K562 (cell line): ENCODE measurements at regions not wholly inside any gene's neighbourhood (a gene's known extent, or its start where the extent isn't known, plus 50 kb on each side); places are given as distances from the start of the nearest gene placed in this dataset.

ENCODE experiments used
- ATAC-seq: fragments of 200-7000 bp; cut with Tn5 transposase; 3 replicates; pipeline ENCODE4 v1.9.1; 2020; ENCODE audit warnings: moderate library complexity
- BruUV-seq: library from RNA; stranded (reverse); fragments of 400-500 nt; replicated peaks from 2 replicates; lab custom pipeline; 2021; lab: Mats Ljungman, UMichigan
- CTCF ChIA-PET: fragments of 300-600 bp; formaldehyde crosslinking; extraction: SDS; loops from one replicate; lab custom pipeline; 2021; ENCODE audit warnings: low intra/inter-chr PET ratio; lab: Yijun Ruan, JAX
- POLR2A ChIA-PET: fragments of 300-600, 350-650 bp; sonication (Branson Sonifier 250); formaldehyde crosslinking; extraction: SDS; loops from one replicate; lab custom pipeline; 2021; ENCODE audit warnings: antibody characterized with exemption, inconsistent platforms; lab: Yijun Ruan, JAX
- DNase-seq, 4 experiments: peaks; one replicate each; pipeline versions ENCODE4 v3.0.0 to v3.0.0-alpha.2; 2011 to 2018; ENCODE audit warnings: low spot score in 3 of 4, mixed read lengths in 3 of 4; ENCODE audit errors: extremely low read depth in 1 of 4
- FAIRE-seq: peaks from 2 replicates; lab custom pipeline; 2011; peaks lifted over from hg19 to GRCh38; lab: Jason Lieb, UNC
- H2AFZ ChIP-seq: 2 replicates; pipeline ENCODE4 v1.6.0; 2011; ENCODE audit warnings: low read depth, low read length, control low read depth, inconsistent platforms
- H3K27ac ChIP-seq: fragments of 200-600 bp; 3 replicates; pipeline ENCODE4 v1.8.0; 2011; ENCODE audit warnings: low read depth, mild to moderate bottlenecking, control low read depth, inconsistent platforms, low read length, moderate library complexity, mixed read lengths; ENCODE audit errors: extremely low read depth
- H3K27me3 ChIP-seq, 2 experiments: fragments of 300-600 bp in 1 of 2; 2 replicates in 1 of 2; 3 replicates in 1 of 2; pipeline versions ENCODE4 v1.6.0 to v1.8.0; 2011; ENCODE audit warnings: inconsistent platforms in 2 of 2, low read length in 2 of 2, mild to moderate bottlenecking in 1 of 2, mixed read lengths in 1 of 2, moderate library complexity in 1 of 2; ENCODE audit not compliant: control insufficient read depth in 2 of 2, insufficient read depth in 2 of 2
- H3K36me3 ChIP-seq: fragments of 300-600 bp; 3 replicates; pipeline ENCODE4 v1.8.0; 2011; ENCODE audit warnings: mild to moderate bottlenecking, low read length, inconsistent platforms; ENCODE audit not compliant: control insufficient read depth, insufficient read depth
- H3K4me1 ChIP-seq, 2 experiments: fragments of 200-600 bp in 1 of 2; replicated peaks in 1 of 2; 2 replicates in 1 of 2; 3 replicates in 1 of 2; pipeline versions ENCODE4 v1.5.1 to v1.8.0; 2011; ENCODE audit warnings: inconsistent platforms in 2 of 2, low read length in 2 of 2, mild to moderate bottlenecking in 1 of 2, mixed read lengths in 1 of 2, moderate library complexity in 1 of 2; ENCODE audit not compliant: control insufficient read depth in 2 of 2, insufficient read depth in 2 of 2
- H3K4me2 ChIP-seq: 2 replicates; pipeline ENCODE4 v1.6.1; 2011; ENCODE audit warnings: low read length, control low read depth, inconsistent platforms, mixed read lengths; ENCODE audit not compliant: insufficient read depth
- H3K4me3 ChIP-seq: fragments of 200-600 bp; sonication (generic), shearing (Covaris generic); 2 replicates; pipeline ENCODE4 v1.5.1; 2016; ENCODE audit warnings: control low read depth, inconsistent platforms
- H3K79me2 ChIP-seq: fragments of 200-600 bp; 3 replicates; pipeline ENCODE4 v1.8.0; 2011; ENCODE audit warnings: low read length, inconsistent platforms; ENCODE audit not compliant: control insufficient read depth, insufficient read depth
- H3K9ac ChIP-seq, 2 experiments: 2 replicates each; pipeline versions ENCODE4 v1.6.0 to v1.6.1; 2011; ENCODE audit warnings: low read depth in 2 of 2, low read length in 2 of 2, control low read depth in 1 of 2, inconsistent platforms in 1 of 2, mild to moderate bottlenecking in 1 of 2, mixed read lengths in 1 of 2; ENCODE audit not compliant: insufficient read depth in 1 of 2
- H3K9me1 ChIP-seq: one replicate; pipeline ENCODE4 v1.6.0; 2011; ENCODE audit warnings: inconsistent platforms, mild to moderate bottlenecking, low read length, moderate library complexity; ENCODE audit not compliant: control insufficient read depth, insufficient read depth
- H3K9me3 ChIP-seq: replicated peaks from 2 replicates; pipeline ENCODE4 v1.5.1; 2011; ENCODE audit warnings: low read depth, low read length, inconsistent platforms; ENCODE audit not compliant: control insufficient read depth, insufficient read depth
- H4K20me1 ChIP-seq: replicated peaks from 2 replicates; pipeline ENCODE4 v1.6.1; 2011; ENCODE audit warnings: low read length, inconsistent platforms, mixed read lengths; ENCODE audit not compliant: control insufficient read depth, insufficient read depth
- GABPB1 ChIP-seq: sonication (generic); formaldehyde crosslinking; IDR thresholded peaks from 2 replicates; pipeline ENCODE4 v1.8.0; 2022; ENCODE audit warnings: mild to moderate bottlenecking, missing genetic modification reagents
- GMEB1 ChIP-seq: fragments of 250-450 bp; sonication (Bioruptor Pico); IDR thresholded peaks from 2 replicates; pipeline ENCODE4 v1.4.0; 2020; ENCODE audit warnings: mild to moderate bottlenecking
- GTF3C2 ChIP-seq: IDR thresholded peaks from 3 replicates; pipeline ENCODE4 v1.6.1; 2011; ENCODE audit warnings: borderline replicate concordance, mild to moderate bottlenecking, moderate library complexity; ENCODE audit not compliant: insufficient read length; ENCODE audit errors: extremely low read depth
- HDAC3 ChIP-seq: fragments of 450-650 bp; IDR thresholded peaks from 2 replicates; pipeline ENCODE4 v1.6.1; 2018; ENCODE audit warnings: borderline replicate concordance, mild to moderate bottlenecking, moderate library complexity; ENCODE audit not compliant: partially characterized antibody
- ILF3 ChIP-seq: fragments of 450-650 bp; IDR thresholded peaks from 2 replicates; pipeline ENCODE4 v1.6.1; 2018; ENCODE audit warnings: antibody characterized with exemption, mild to moderate bottlenecking, moderate library complexity, borderline replicate concordance
- KDM4B ChIP-seq, 2 experiments: fragments of 450-650 bp in 1 of 2; sonication (generic) in 1 of 2; IDR thresholded peaks; 2 replicates each; pipeline ENCODE4 v1.6.1; 2016 to 2017; ENCODE audit warnings: borderline replicate concordance in 2 of 2, antibody characterized with exemption in 1 of 2, low read depth in 1 of 2, mild to moderate bottlenecking in 1 of 2
- RCOR1 ChIP-seq, 2 experiments: IDR thresholded peaks; 2 replicates each; pipeline ENCODE4 v1.6.1; 2012; ENCODE audit warnings: low read depth in 2 of 2, low read length in 2 of 2, borderline replicate concordance in 1 of 2, improper control_type of control experiment in 1 of 2
- SMAD3 ChIP-seq: fragments of 450-650 bp; formaldehyde crosslinking; conservative IDR thresholded peaks from 2 replicates; pipeline ENCODE4 v1.4.0; 2020; ENCODE audit warnings: mild to moderate bottlenecking
- SMARCA5 ChIP-seq: fragments of 450-650 bp; IDR thresholded peaks from 2 replicates; pipeline ENCODE4 v1.6.1; 2016
- SOX6 ChIP-seq: fragments of 450-650 bp; IDR thresholded peaks from 2 replicates; pipeline ENCODE4 v1.6.1; 2014; ENCODE audit warnings: mild to moderate bottlenecking
- TEAD2 ChIP-seq: fragments of 450-650 bp; IDR thresholded peaks from 2 replicates; pipeline ENCODE4 v1.6.1; 2016; ENCODE audit warnings: missing genetic modification characterization, control low read depth, missing compliant biosample characterization
- ZBED1 ChIP-seq: IDR thresholded peaks from 2 replicates; pipeline ENCODE4 v1.6.1; 2014
- ZFX ChIP-seq: sonication (generic); formaldehyde crosslinking; IDR thresholded peaks from 2 replicates; pipeline ENCODE4 v1.8.0; 2022; ENCODE audit warnings: mild to moderate bottlenecking, missing genetic modification reagents, moderate library complexity
- ZNF212 ChIP-seq: fragments of 450-650 bp; formaldehyde crosslinking; IDR thresholded peaks from 2 replicates; pipeline ENCODE4 v1.4.0; 2020; ENCODE audit warnings: mild to moderate bottlenecking
- ZNF609 ChIP-seq: sonication (generic); formaldehyde crosslinking; IDR thresholded peaks from 2 replicates; pipeline ENCODE4 v1.8.1; 2023; ENCODE audit warnings: missing genetic modification reagents, mild to moderate bottlenecking, borderline replicate concordance
- ZNF830 ChIP-seq: fragments of 250-450 bp; sonication (Bioruptor Pico); IDR thresholded peaks from 2 replicates; pipeline ENCODE4 v1.5.0; 2021; ENCODE audit warnings: mild to moderate bottlenecking
- WGBS: fragments of 100-300 bp; shearing (Covaris generic); methylation state at CpG from one replicate; pipeline ENCODE4 v1.1.6; 2016; ENCODE audit warnings: low coverage, mixed read lengths; ENCODE audit not compliant: insufficient coverage; ENCODE audit errors: missing lambda C conversion rate; 5-methylcytosine and 5-hydroxymethylcytosine counted together
- in situ Hi-C: fragments of 300-500 bp; cut with MboI; formaldehyde crosslinking; loops from 4 replicates; pipeline ENCODE4 v1.15.0; 2018; ENCODE audit warnings: inconsistent platforms, mixed read lengths
- intact Hi-C: fragments of 100-400 bp; cut with micrococcal nuclease; formaldehyde crosslinking; loops from 2 replicates; pipeline ENCODE4 v1.14.2; 2022

GRCh38 chr21:24403221-24403620 is 1204.1 kb downstream of the MRPL39 start:
- no peaks in the 10 kb centered on the region for H3K27me3 ChIP-seq
- H3K4me1 ChIP-seq = no peaks in the 10 kb centered on the region
- H3K4me3 ChIP-seq = no peak overlapping the region
- H3K9ac ChIP-seq = no peak overlapping the region
- DNase-seq = no peak
- 1% methylated on average over 3 of the region's 3 CpGs for WGBS
- ATAC-seq = no peak
- FAIRE-seq = no peak
- no peak overlapping the region for H3K27ac ChIP-seq
- TF ChIP-seq GMEB1 (CRISPR knock-in tag) = no peak
- no peak for TF ChIP-seq SOX6
- TF ChIP-seq RCOR1 (IDR thresholded peaks at IDR 0.05; ENCODE audit: borderline replicate concordance in 1 of 2, low read depth in 2 of 2, low read length in 2 of 2) = no peak
- TF ChIP-seq KDM4B (IDR thresholded peaks at IDR 0.05; ENCODE audit: borderline replicate concordance in 2 of 2, low read depth in 1 of 2) = no peak
- TF ChIP-seq ZNF212 (CRISPR knock-in tag) = no peak
- TF ChIP-seq SMAD3 (CRISPR knock-in tag) = no peak
- TF ChIP-seq ZNF609 (CRISPR knock-in tag) = no peak
- TF ChIP-seq ZFX (CRISPR knock-in tag) = no peak
- TF ChIP-seq TEAD2 (tag) = no peak
- TF ChIP-seq GABPB1 (CRISPR knock-in tag) = no peak
- no peak for TF ChIP-seq ZNF830 (CRISPR knock-in tag)
- TF ChIP-seq HDAC3 = no peak
- TF ChIP-seq ILF3 = no peak
- no peak for TF ChIP-seq GTF3C2
- TF ChIP-seq SMARCA5 = no peak
- TF ChIP-seq ZBED1 = no peak
- H4K20me1 ChIP-seq = no peaks in the 10 kb centered on the region
- H3K4me2 ChIP-seq = no peak overlapping the region
- no peaks in the 10 kb centered on the region for H3K9me1 ChIP-seq
- H3K36me3 ChIP-seq = no peaks in the 10 kb centered on the region
- POLR2A ChIA-PET = no interaction called here
- intact Hi-C loops (no loop called here), in situ Hi-C loops (no loop called here)
- CTCF ChIA-PET = no interaction called here
- H2AFZ ChIP-seq = no peak overlapping the region
- H3K9me3 ChIP-seq = no peaks in the 10 kb centered on the region
- H3K79me2 ChIP-seq = no peaks in the 10 kb centered on the region
- BruUV-seq = no TSS peak
